SK-N-SH treated with all-trans-retinoic acid at 6 μM for 48 hours (cell line): ENCODE measurements at regions not wholly inside any gene's neighbourhood (a gene's known extent, or its start where the extent isn't known, plus 50 kb on each side); places are given as distances from the start of the nearest gene placed in this dataset.

Experiments used
- TCF4 ChIP-seq: fragments of 250-450 bp; sonication (Bioruptor Pico); IDR thresholded peaks from 2 replicates; pipeline ENCODE4 v1.8.0; 2021; ENCODE audit warnings: mild to moderate bottlenecking, moderate library complexity, borderline replicate concordance
- ZNF565 ChIP-seq: fragments of 450-650 bp; formaldehyde crosslinking; conservative IDR thresholded peaks from 2 replicates; pipeline ENCODE4 v1.5.0; 2020; ENCODE audit warnings: low read depth, mild to moderate bottlenecking, moderate library complexity
- ZNF70 ChIP-seq: fragments of 450-650 bp; formaldehyde crosslinking; IDR thresholded peaks from 2 replicates; pipeline ENCODE4 v1.5.0; 2020; ENCODE audit warnings: mild to moderate bottlenecking, moderate library complexity
- TF ChIP-seq, protein P1 (sequence below): fragments of 250-450 bp; sonication (Bioruptor Pico); IDR thresholded peaks from 2 replicates; pipeline ENCODE4 v1.8.0; 2020; ENCODE audit warnings: mild to moderate bottlenecking, moderate library complexity, borderline replicate concordance

DNA sequence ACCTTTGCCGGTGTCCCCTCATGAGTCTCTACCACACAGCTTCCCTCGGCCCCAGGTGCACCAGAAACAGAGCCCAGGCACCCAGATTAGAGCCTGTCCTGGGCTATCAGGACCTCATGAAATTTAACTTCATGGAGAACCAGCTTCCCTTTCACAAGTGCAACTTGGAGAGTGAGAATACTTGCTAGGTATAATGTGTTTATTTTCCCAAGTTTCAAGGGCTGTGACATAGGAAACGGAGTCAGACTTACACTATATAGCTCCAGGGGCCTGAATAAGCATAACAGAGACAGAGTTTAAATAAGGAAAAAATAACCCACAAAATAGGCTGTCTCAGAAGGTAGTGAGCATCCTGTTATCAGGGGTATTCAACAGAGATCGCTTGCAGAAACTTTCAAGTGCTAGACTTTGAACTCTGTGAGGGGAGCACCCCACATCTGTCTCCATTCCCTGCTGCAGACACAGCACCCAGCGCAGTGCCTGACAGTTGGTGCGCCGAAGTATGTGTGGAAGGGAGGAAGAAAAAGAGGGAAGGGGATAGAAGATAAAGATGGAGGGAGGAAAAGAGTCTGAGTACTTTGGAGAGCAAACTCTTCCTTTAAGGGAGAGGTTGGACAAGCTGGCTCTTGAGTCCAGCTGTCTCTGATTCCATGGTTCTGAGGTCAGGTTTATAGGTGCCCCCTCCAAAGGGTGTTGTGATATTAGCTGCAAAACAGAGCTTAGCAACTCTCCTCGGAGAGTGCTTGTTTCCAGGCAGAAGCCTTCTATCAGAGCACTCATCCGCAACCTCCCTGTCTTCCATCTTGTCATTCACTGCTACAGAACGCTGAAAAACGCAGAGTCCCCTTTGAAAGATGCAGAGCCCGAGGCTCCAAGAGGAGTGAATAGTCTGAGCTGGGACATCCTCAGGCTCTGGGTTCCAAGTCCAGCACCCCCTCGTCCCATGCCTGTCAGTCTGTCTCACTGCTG, 84.8 kb downstream of the CPN2 start:
- TF ChIP-seq, protein P1, sequence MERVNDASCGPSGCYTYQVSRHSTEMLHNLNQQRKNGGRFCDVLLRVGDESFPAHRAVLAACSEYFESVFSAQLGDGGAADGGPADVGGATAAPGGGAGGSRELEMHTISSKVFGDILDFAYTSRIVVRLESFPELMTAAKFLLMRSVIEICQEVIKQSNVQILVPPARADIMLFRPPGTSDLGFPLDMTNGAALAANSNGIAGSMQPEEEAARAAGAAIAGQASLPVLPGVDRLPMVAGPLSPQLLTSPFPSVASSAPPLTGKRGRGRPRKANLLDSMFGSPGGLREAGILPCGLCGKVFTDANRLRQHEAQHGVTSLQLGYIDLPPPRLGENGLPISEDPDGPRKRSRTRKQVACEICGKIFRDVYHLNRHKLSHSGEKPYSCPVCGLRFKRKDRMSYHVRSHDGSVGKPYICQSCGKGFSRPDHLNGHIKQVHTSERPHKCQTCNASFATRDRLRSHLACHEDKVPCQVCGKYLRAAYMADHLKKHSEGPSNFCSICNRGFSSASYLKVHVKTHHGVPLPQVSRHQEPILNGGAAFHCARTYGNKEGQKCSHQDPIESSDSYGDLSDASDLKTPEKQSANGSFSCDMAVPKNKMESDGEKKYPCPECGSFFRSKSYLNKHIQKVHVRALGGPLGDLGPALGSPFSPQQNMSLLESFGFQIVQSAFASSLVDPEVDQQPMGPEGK = no peak
- TF ChIP-seq TCF4 (no peak), ZNF565 (no peak), ZNF70 (CRISPR knock-in tag) (no peak)
